Astrocyte of the cerebellum (primary cell): ENCODE measurements at regions not wholly inside any gene's neighbourhood (a gene's known extent, or its start where the extent isn't known, plus 50 kb on each side); places are given as distances from the start of the nearest gene placed in this dataset.

Experiments used
- DNase-seq: peaks from one replicate; pipeline ENCODE4 v3.0.0-alpha.2; 2011; ENCODE audit warnings: low read depth
- H3K4me3 ChIP-seq: 2 replicates; pipeline ENCODE4 v1.5.1; 2011; ENCODE audit warnings: mild to moderate bottlenecking, low read depth, low read length, moderate library complexity
- CTCF ChIP-seq: IDR thresholded peaks from 2 replicates; pipeline ENCODE4 v1.5.1; 2012; ENCODE audit warnings: low read length, low read depth, moderate library complexity, mild to moderate bottlenecking; ENCODE audit errors: missing control alignments
- in situ Hi-C: cut with HindIII; loops from 2 replicates; pipeline ENCODE4 v1.10.0; 2017; ENCODE audit warnings: low sequenced_read_pairs

- H3K4me3 ChIP-seq = no peak overlapping the region
- TF ChIP-seq CTCF = no peak
- in situ Hi-C loops = no loop called here
- peak; percentile 34 for DNase-seq
Observed at GRCh38 chr14:81727218-81727617, 193.6 kb upstream of the SEL1L start.

- no peak overlapping the region for H3K4me3 ChIP-seq
- TF ChIP-seq CTCF = no peak
- DNase-seq = no peak
- in situ Hi-C loops = no loop called here
Observed at GRCh38 chr14:81728447-81728846, 194.8 kb upstream of the SEL1L start.

GRCh38 chr14:81729622-81730021, 196.0 kb upstream of the SEL1L start:
- no peak for TF ChIP-seq CTCF
- no peak for DNase-seq
- in situ Hi-C loops = no loop called here
- no peak overlapping the region for H3K4me3 ChIP-seq

- in situ Hi-C loops = no loop called here
- no peak for DNase-seq
- H3K4me3 ChIP-seq = no peak overlapping the region
- TF ChIP-seq CTCF = no peak
Observed at GRCh38 chr14:81737938-81738337, 204.3 kb upstream of the SEL1L start.

- H3K4me3 ChIP-seq = no peak overlapping the region
- no peak for DNase-seq
- in situ Hi-C loops = no loop called here
- no peak for TF ChIP-seq CTCF
Observed at GRCh38 chr14:81738946-81739659, 205.4 kb upstream of the SEL1L start.

GRCh38 chr14:81743605-81744004, 210.0 kb upstream of the SEL1L start:
- TF ChIP-seq CTCF = no peak
- no peak overlapping the region for H3K4me3 ChIP-seq
- no peak for DNase-seq
- in situ Hi-C loops = no loop called here

- no peak for TF ChIP-seq CTCF
- no peak for DNase-seq
- in situ Hi-C loops = no loop called here
- no peak overlapping the region for H3K4me3 ChIP-seq
Observed at GRCh38 chr14:81751198-81751597, 217.5 kb upstream of the SEL1L start.
